HepG2 (cell line): ENCODE measurements at regions not wholly inside any gene's neighbourhood (a gene's known extent, or its start where the extent isn't known, plus 50 kb on each side); places are given as distances from the start of the nearest gene placed in this dataset.

ENCODE experiments used
- CTCF ChIP-seq: sonication (generic); formaldehyde crosslinking; IDR thresholded peaks from 2 replicates; pipeline ENCODE4 v1.5.0; 2020; ENCODE audit warnings: mild to moderate bottlenecking, missing genetic modification reagents, moderate library complexity
- FOXC1 ChIP-seq: sonication (generic); formaldehyde crosslinking; IDR thresholded peaks from 2 replicates; pipeline ENCODE4 v1.8.0; 2022; ENCODE audit warnings: mild to moderate bottlenecking, missing genetic modification reagents, borderline replicate concordance
- NR2C2 ChIP-seq: sonication (generic); formaldehyde crosslinking; IDR thresholded peaks from 2 replicates; pipeline ENCODE4 v1.4.0; 2020; ENCODE audit warnings: missing genetic modification reagents, mild to moderate bottlenecking, moderate library complexity, borderline replicate concordance
- POGK ChIP-seq: sonication (generic); formaldehyde crosslinking; conservative IDR thresholded peaks from 2 replicates; pipeline ENCODE4 v1.8.0; 2022; ENCODE audit warnings: mild to moderate bottlenecking, moderate library complexity, missing genetic modification reagents
- POLR2AphosphoS5 ChIP-seq: IDR thresholded peaks from 2 replicates; pipeline ENCODE4 v1.6.1; 2012; ENCODE audit warnings: low read depth, low read length
- SP1 ChIP-seq, 2 experiments: fragments of 450-650 bp in 1 of 2; sonication (generic) in 1 of 2; formaldehyde crosslinking in 1 of 2; IDR thresholded peaks; 2 replicates each; pipeline versions ENCODE4 v1.4.0 to v1.6.1; 2016 to 2020; ENCODE audit warnings: missing genetic modification reagents in 1 of 2
- ZNF20 ChIP-seq: sonication (generic); formaldehyde crosslinking; IDR thresholded peaks from 2 replicates; pipeline ENCODE4 v1.4.0; 2020; ENCODE audit warnings: mild to moderate bottlenecking, moderate library complexity, missing genetic modification reagents
- ZNF343 ChIP-seq: sonication (generic); formaldehyde crosslinking; IDR thresholded peaks from 2 replicates; pipeline ENCODE4 v1.4.0; 2020; ENCODE audit warnings: mild to moderate bottlenecking, missing genetic modification reagents
- TF ChIP-seq, protein P1 (sequence below): sonication (generic); formaldehyde crosslinking; IDR thresholded peaks from 2 replicates; pipeline ENCODE4 v1.4.0; 2020; ENCODE audit warnings: missing genetic modification reagents

- TF ChIP-seq POLR2AphosphoS5 (no peak), SP1 (IDR thresholded peaks at IDR 0.05) (no peak), SP1 (CRISPR knock-in tag; IDR thresholded peaks at IDR 0.05) (no peak), CTCF (CRISPR knock-in tag) (no peak), POGK (CRISPR knock-in tag) (no peak), ZNF20 (no peak), FOXC1 (CRISPR knock-in tag) (no peak), NR2C2 (CRISPR knock-in tag) (no peak), ZNF343 (CRISPR knock-in tag) (no peak)
- TF ChIP-seq, protein P1, sequence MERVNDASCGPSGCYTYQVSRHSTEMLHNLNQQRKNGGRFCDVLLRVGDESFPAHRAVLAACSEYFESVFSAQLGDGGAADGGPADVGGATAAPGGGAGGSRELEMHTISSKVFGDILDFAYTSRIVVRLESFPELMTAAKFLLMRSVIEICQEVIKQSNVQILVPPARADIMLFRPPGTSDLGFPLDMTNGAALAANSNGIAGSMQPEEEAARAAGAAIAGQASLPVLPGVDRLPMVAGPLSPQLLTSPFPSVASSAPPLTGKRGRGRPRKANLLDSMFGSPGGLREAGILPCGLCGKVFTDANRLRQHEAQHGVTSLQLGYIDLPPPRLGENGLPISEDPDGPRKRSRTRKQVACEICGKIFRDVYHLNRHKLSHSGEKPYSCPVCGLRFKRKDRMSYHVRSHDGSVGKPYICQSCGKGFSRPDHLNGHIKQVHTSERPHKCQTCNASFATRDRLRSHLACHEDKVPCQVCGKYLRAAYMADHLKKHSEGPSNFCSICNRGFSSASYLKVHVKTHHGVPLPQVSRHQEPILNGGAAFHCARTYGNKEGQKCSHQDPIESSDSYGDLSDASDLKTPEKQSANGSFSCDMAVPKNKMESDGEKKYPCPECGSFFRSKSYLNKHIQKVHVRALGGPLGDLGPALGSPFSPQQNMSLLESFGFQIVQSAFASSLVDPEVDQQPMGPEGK (CRISPR knock-in tag): no peak
Observed at GRCh38 chrY:7746781-7747180, 835.2 kb upstream of the AMELY start.
